NCI-H2029 (cell line): ENCODE measurements at regions not wholly inside any gene's neighbourhood (a gene's known extent, or its start where the extent isn't known, plus 50 kb on each side); places are given as distances from the start of the nearest gene placed in this dataset.

Experiments
- DNase-seq: peaks from one replicate; lab custom pipeline; 2025; lab: John Stamatoyannopoulos, UW

GRCh38 chr11:116078101-116078591 lies 573.9 kb upstream of the CADM1 start:
- no peak for DNase-seq

- no peak for DNase-seq
Measured at GRCh38 chr11:116077092-116077491, 572.9 kb upstream of the CADM1 start.

GRCh38 chr11:116073854-116074837 lies 569.9 kb upstream of the CADM1 start:
- peak; percentile 46 for DNase-seq

GRCh38 chr11:116072601-116073410 lies 568.6 kb upstream of the CADM1 start:
- DNase-seq: no peak

- no peak for DNase-seq
Measured at GRCh38 chr11:116072133-116072532, 567.9 kb upstream of the CADM1 start.

GRCh38 chr11:116071241-116071640 lies 567.0 kb upstream of the CADM1 start:
- no peak for DNase-seq

GRCh38 chr11:116070520-116070919 lies 566.3 kb upstream of the CADM1 start:
- DNase-seq: no peak

GRCh38 chr11:116066777-116067176 lies 562.6 kb upstream of the CADM1 start:
- DNase-seq: no peak

GRCh38 chr11:116065986-116066385 lies 561.8 kb upstream of the CADM1 start:
- DNase-seq: no peak

- DNase-seq: no peak
Measured at GRCh38 chr11:116065191-116065895, 561.1 kb upstream of the CADM1 start.

- DNase-seq: peak; percentile 75
Measured at GRCh38 chr11:116062490-116063171, 558.4 kb upstream of the CADM1 start.

- no peak for DNase-seq
Measured at GRCh38 chr11:116062129-116062489, 557.9 kb upstream of the CADM1 start.

GRCh38 chr11:116061322-116061721 lies 557.1 kb upstream of the CADM1 start:
- DNase-seq: no peak

GRCh38 chr11:116059919-116060318 lies 555.7 kb upstream of the CADM1 start:
- no peak for DNase-seq

GRCh38 chr11:116057000-116057399 lies 552.8 kb upstream of the CADM1 start:
- no peak for DNase-seq

GRCh38 chr11:116055064-116055463 lies 550.8 kb upstream of the CADM1 start:
- DNase-seq: no peak

GRCh38 chr11:116053548-116053919 lies 549.3 kb upstream of the CADM1 start:
- DNase-seq: no peak

- DNase-seq: no peak
Measured at GRCh38 chr11:116052603-116053547, 548.7 kb upstream of the CADM1 start.

GRCh38 chr11:116051494-116051893 lies 547.3 kb upstream of the CADM1 start:
- no peak for DNase-seq

GRCh38 chr11:116049383-116049782 lies 545.2 kb upstream of the CADM1 start:
- DNase-seq: no peak
